IMR-90 (cell line): ENCODE measurements at regions not wholly inside any gene's neighbourhood (a gene's known extent, or its start where the extent isn't known, plus 50 kb on each side); places are given as distances from the start of the nearest gene placed in this dataset.

Experiments
- CTCF ChIP-seq: conservative IDR thresholded peaks from 2 replicates; pipeline ENCODE4 v1.5.1; 2012; ENCODE audit warnings: mild to moderate bottlenecking, low read depth, low read length, improper control_type of control experiment
- FOS ChIP-seq: fragments of 150-350 bp; IDR thresholded peaks from 2 replicates; pipeline ENCODE4 v1.6.1; 2016; ENCODE audit warnings: low read depth, low read length
- POLR2A ChIP-seq: IDR thresholded peaks from 2 replicates; pipeline ENCODE4 v1.6.1; 2012; ENCODE audit warnings: mild to moderate bottlenecking, low read depth, low read length

GRCh38 chr14:104386151-104386841 is 193.3 kb upstream of the C14orf180 start:
- TF ChIP-seq CTCF (no peak), FOS (no peak), POLR2A (no peak)
